SK-N-SH (cell line): ENCODE measurements at regions not wholly inside any gene's neighbourhood (a gene's known extent, or its start where the extent isn't known, plus 50 kb on each side); places are given as distances from the start of the nearest gene placed in this dataset.
A peak's percentile ranks its signal among the peaks of the same experiment; 100 is the strongest.

Experiments
- CTCF ChIA-PET: fragments of 300-600, 350-600 bp; formaldehyde crosslinking; extraction: SDS; loops from one replicate; lab custom pipeline; 2021; lab: Yijun Ruan, JAX
- POLR2A ChIA-PET: fragments of 350-600 bp; sonication (Branson Sonifier 250); formaldehyde crosslinking; extraction: SDS; loops from one replicate; lab custom pipeline; 2020; ENCODE audit warnings: antibody characterized with exemption, inconsistent platforms; lab: Yijun Ruan, JAX
- DNase-seq: peaks from one replicate; pipeline ENCODE4 v3.0.0; 2012
- H2AFZ ChIP-seq: fragments of 200-600 bp; sonication (generic); 2 replicates; pipeline ENCODE4 v1.8.1; 2016; ENCODE audit warnings: antibody characterized with exemption, mild to moderate bottlenecking, low read depth
- H3F3A ChIP-seq: fragments of 200-600 bp; sonication (generic); replicated peaks from 2 replicates; pipeline ENCODE3; 2016; ENCODE audit warnings: antibody characterized with exemption, mild to moderate bottlenecking; ENCODE audit not compliant: insufficient read depth
- H3K27ac ChIP-seq, 2 experiments: fragments of 200-500 bp in 1 of 2; fragments of 200-600 bp in 1 of 2; sonication (Bioruptor generic) in 1 of 2; sonication (generic), shearing (Covaris generic) in 1 of 2; 2 replicates each; pipeline versions ENCODE4 v1.5.1 to v1.6.1; 2014 to 2016; ENCODE audit warnings: low read depth in 2 of 2, inconsistent platforms in 1 of 2, low read length in 1 of 2, mild to moderate bottlenecking in 1 of 2, mixed read lengths in 1 of 2
- H3K27me3 ChIP-seq: fragments of 200-600 bp; sonication (generic), shearing (Covaris generic); 2 replicates; pipeline ENCODE4 v1.6.1; 2016; ENCODE audit warnings: mixed run types; ENCODE audit not compliant: insufficient read depth
- H3K36me3 ChIP-seq, 2 experiments: fragments of 200-500 bp in 1 of 2; fragments of 200-600 bp in 1 of 2; sonication (Bioruptor generic) in 1 of 2; sonication (generic) in 1 of 2; replicated peaks in 1 of 2; 2 replicates each; pipeline versions ENCODE3 to v1.5.1; 2014 to 2016; ENCODE audit warnings: low read length in 1 of 2, mild to moderate bottlenecking in 1 of 2; ENCODE audit not compliant: insufficient read depth in 2 of 2, control insufficient read depth in 1 of 2
- H3K4me1 ChIP-seq, 2 experiments: fragments of 200-500 bp in 1 of 2; fragments of 200-600 bp in 1 of 2; sonication (Bioruptor generic) in 1 of 2; sonication (generic), shearing (Covaris generic) in 1 of 2; 2 replicates each; pipeline versions ENCODE4 v1.5.1 to v1.6.1; 2014 to 2016; ENCODE audit warnings: low read depth in 1 of 2, low read length in 1 of 2, mixed run types in 1 of 2; ENCODE audit not compliant: insufficient read depth in 2 of 2, control insufficient read depth in 1 of 2
- H3K4me2 ChIP-seq: fragments of 200-600 bp; sonication (generic), shearing (Covaris generic); 2 replicates; pipeline ENCODE4 v1.6.1; 2017; ENCODE audit warnings: mixed run types
- H3K4me3 ChIP-seq, 2 experiments: fragments of 200-500 bp in 1 of 2; fragments of 200-600 bp in 1 of 2; sonication (Bioruptor generic) in 1 of 2; sonication (generic), shearing (Covaris generic) in 1 of 2; 2 replicates each; pipeline versions ENCODE4 v1.5.1 to v1.8.1; 2014 to 2016; ENCODE audit warnings: low read depth in 2 of 2, inconsistent platforms in 1 of 2, low read length in 1 of 2, mild to moderate bottlenecking in 1 of 2, mixed read lengths in 1 of 2, moderate library complexity in 1 of 2
- H3K79me2 ChIP-seq: fragments of 200-600 bp; sonication (generic); 2 replicates; pipeline ENCODE4 v1.8.1; 2017; ENCODE audit warnings: mild to moderate bottlenecking; ENCODE audit not compliant: insufficient read depth
- H3K9ac ChIP-seq: fragments of 200-600 bp; sonication (generic); 2 replicates; pipeline ENCODE4 v1.6.1; 2017; ENCODE audit warnings: mixed run types
- H3K9me2 ChIP-seq: fragments of 200-600 bp; sonication (generic); 2 replicates; pipeline ENCODE4 v1.6.1; 2017; ENCODE audit warnings: mixed run types
- H3K9me3 ChIP-seq: fragments of 200-600 bp; sonication (generic); 2 replicates; pipeline ENCODE4 v1.6.1; 2017; ENCODE audit warnings: mixed run types, mild to moderate bottlenecking, moderate library complexity
- H4K20me1 ChIP-seq: fragments of 200-600 bp; sonication (generic); 2 replicates; pipeline ENCODE4 v1.6.1; 2017; ENCODE audit warnings: mild to moderate bottlenecking, mixed run types; ENCODE audit not compliant: insufficient read depth
- CHD2 ChIP-seq: fragments of 150-350 bp; IDR thresholded peaks from 2 replicates; pipeline ENCODE4 v1.6.1; 2018; ENCODE audit warnings: low read length; ENCODE audit not compliant: partially characterized antibody
- FOSL2 ChIP-seq: IDR thresholded peaks from 2 replicates; pipeline ENCODE4 v1.4.0; 2012; ENCODE audit warnings: low read depth, mild to moderate bottlenecking, moderate library complexity, borderline replicate concordance
- GATA2 ChIP-seq: sonication (generic); formaldehyde crosslinking; IDR thresholded peaks from 2 replicates; pipeline ENCODE4 v1.5.0; 2020; ENCODE audit warnings: mild to moderate bottlenecking, missing genetic modification reagents
- NRF1 ChIP-seq: IDR thresholded peaks from 2 replicates; pipeline ENCODE4 v1.6.1; 2012; ENCODE audit warnings: low read depth, mild to moderate bottlenecking, low read length
- RAD21 ChIP-seq: IDR thresholded peaks from 2 replicates; pipeline ENCODE4 v1.6.1; 2012; ENCODE audit warnings: mild to moderate bottlenecking, low read length
- RCOR1 ChIP-seq: fragments of 150-350 bp; IDR thresholded peaks from 2 replicates; pipeline ENCODE4 v1.6.1; 2017; ENCODE audit warnings: antibody characterized with exemption, low read length
- REST ChIP-seq: IDR thresholded peaks from 2 replicates; pipeline ENCODE4 v1.6.1; 2012; ENCODE audit warnings: mild to moderate bottlenecking, low read depth, low read length, moderate library complexity
- TEAD4 ChIP-seq: IDR thresholded peaks from 2 replicates; pipeline ENCODE4 v1.4.0; 2012; ENCODE audit warnings: mild to moderate bottlenecking, borderline replicate concordance; ENCODE audit not compliant: insufficient read depth
- USF2 ChIP-seq: fragments of 150-350 bp; IDR thresholded peaks from 2 replicates; pipeline ENCODE4 v1.6.1; 2017; ENCODE audit warnings: antibody characterized with exemption, low read length, low read depth, borderline replicate concordance
- YY1 ChIP-seq: IDR thresholded peaks from 2 replicates; pipeline ENCODE4 v1.4.0; 2012; ENCODE audit warnings: low read depth, mild to moderate bottlenecking
- WGBS: methylation state at CpG from one replicate; pipeline ENCODE4 v1.1.6; 2017; ENCODE audit warnings: low lambda C conversion rate; 5-methylcytosine and 5-hydroxymethylcytosine counted together
- TF ChIP-seq, protein P1 (sequence below): IDR thresholded peaks from 2 replicates; pipeline ENCODE4; 2012
- TF ChIP-seq, protein P2 (sequence below): IDR thresholded peaks from 2 replicates; pipeline ENCODE4 v1.4.0; 2012; ENCODE audit warnings: low read depth, borderline replicate concordance

DNA sequence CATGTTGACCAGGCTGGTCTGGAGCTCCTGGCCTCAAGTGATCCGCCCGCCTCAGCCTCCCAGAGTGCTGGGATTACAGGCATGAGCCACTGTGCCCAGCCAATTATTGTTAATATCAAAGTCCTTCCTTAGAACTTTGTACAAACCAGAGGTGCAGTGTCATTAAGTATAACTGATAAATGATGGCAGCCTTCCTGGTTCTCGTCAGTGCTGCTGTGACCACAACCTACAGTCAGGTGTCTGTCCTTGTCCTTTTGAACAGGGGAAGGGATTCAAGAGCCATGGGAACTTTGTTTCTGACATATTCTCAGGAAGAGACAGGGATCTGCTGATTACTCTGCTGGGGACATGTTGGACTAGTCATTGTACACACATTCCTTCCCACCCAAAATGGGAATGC, 103.2 kb upstream of the TIAM2 start:
- no peak overlapping the region for H3K4me2 ChIP-seq
- H3K79me2 ChIP-seq, result peaks cover 13% of the 10 kb centered on the region; the same call in 1 of the 2 replicates
- POLR2A ChIA-PET, result no interaction called here
- H3K4me1 ChIP-seq, result peaks cover 10 to 13% of the 10 kb centered on the region in 2 experiments; a peak in 3 of 4 replicates
- no peak overlapping the region for H2AFZ ChIP-seq
- peaks cover 18% of the 10 kb centered on the region for H3F3A ChIP-seq
- H3K9me3 ChIP-seq, result no peaks in the 10 kb centered on the region
- H3K36me3 ChIP-seq, result no peaks in the 10 kb centered on the region
- H3K9ac ChIP-seq, result no peak overlapping the region
- H3K27ac ChIP-seq, result peak overlapping the region in 1 of 2 experiments; percentile 69; a peak in 1 of 4 replicates
- H4K20me1 ChIP-seq, result no peaks in the 10 kb centered on the region
- WGBS, result 98% methylated on average over 3 of the region's 3 CpGs
- H3K27me3 ChIP-seq, result no peaks in the 10 kb centered on the region
- TF ChIP-seq, protein P1, sequence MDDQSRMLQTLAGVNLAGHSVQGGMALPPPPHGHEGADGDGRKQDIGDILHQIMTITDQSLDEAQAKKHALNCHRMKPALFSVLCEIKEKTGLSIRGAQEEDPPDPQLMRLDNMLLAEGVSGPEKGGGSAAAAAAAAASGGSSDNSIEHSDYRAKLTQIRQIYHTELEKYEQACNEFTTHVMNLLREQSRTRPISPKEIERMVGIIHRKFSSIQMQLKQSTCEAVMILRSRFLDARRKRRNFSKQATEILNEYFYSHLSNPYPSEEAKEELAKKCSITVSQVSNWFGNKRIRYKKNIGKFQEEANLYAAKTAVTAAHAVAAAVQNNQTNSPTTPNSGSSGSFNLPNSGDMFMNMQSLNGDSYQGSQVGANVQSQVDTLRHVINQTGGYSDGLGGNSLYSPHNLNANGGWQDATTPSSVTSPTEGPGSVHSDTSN, result no peak
- TF ChIP-seq YY1 (no peak), GATA2 (no peak), TEAD4 (no peak), FOSL2 (no peak), RCOR1 (no peak), USF2 (no peak), RAD21 (no peak), REST (no peak), CHD2 (no peak), NRF1 (no peak)
- TF ChIP-seq, protein P2, sequence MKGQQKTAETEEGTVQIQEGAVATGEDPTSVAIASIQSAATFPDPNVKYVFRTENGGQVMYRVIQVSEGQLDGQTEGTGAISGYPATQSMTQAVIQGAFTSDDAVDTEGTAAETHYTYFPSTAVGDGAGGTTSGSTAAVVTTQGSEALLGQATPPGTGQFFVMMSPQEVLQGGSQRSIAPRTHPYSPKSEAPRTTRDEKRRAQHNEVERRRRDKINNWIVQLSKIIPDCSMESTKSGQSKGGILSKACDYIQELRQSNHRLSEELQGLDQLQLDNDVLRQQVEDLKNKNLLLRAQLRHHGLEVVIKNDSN, result no peak
- TF ChIP-seq, all 33 proteins: peak for 0
- DNase-seq, result no peak
- Histone ChIP-seq H3K4me3 (no peak overlapping the region), H3K9me2 (no peaks in the 10 kb centered on the region)
- CTCF ChIA-PET, result interaction anchor here (1.9 kb wide), 1 partner anchor 24 kb away, joined by 6 read pairs; no protein-coding TSS in a partner anchor
